H1 (cell line): ENCODE measurements at regions not wholly inside any gene's neighbourhood (a gene's known extent, or its start where the extent isn't known, plus 50 kb on each side); places are given as distances from the start of the nearest gene placed in this dataset.

Source experiments
- CTCF ChIA-PET: fragments of 300-600 bp; sonication (Branson Sonifier 250); formaldehyde crosslinking; loops from one replicate; lab custom pipeline; 2021; ENCODE audit not compliant: partially characterized antibody; lab: Charles Lee
- POLR2A ChIA-PET: fragments of 300-600 bp; sonication (Branson Sonifier 250); formaldehyde crosslinking; loops from one replicate; lab custom pipeline; 2021; ENCODE audit warnings: inconsistent platforms; ENCODE audit not compliant: partially characterized antibody; lab: Charles Lee
- DNase-seq, 2 experiments: peaks; one replicate each; pipeline versions ENCODE4 v3.0.0 to v3.0.0-alpha.2; 2010 to 2022; ENCODE audit warnings: low spot score in 2 of 2, low read depth in 1 of 2, mixed read lengths in 1 of 2
- FAIRE-seq: peaks from 2 replicates; lab custom pipeline; 2011; peaks lifted over from hg19 to GRCh38; lab: Jason Lieb, UNC
- H2AFZ ChIP-seq: 2 replicates; pipeline ENCODE4 v1.8.1; 2012; ENCODE audit warnings: low read length, inconsistent platforms
- H2AK5ac ChIP-seq: 2 replicates; pipeline ENCODE4 v1.6.1; 2013; ENCODE audit warnings: low read depth, low read length
- H2BK120ac ChIP-seq: replicated peaks from 2 replicates; pipeline ENCODE3; 2013; ENCODE audit warnings: low read depth, low read length, inconsistent platforms
- H2BK12ac ChIP-seq: 2 replicates; pipeline ENCODE4 v1.6.1; 2013; ENCODE audit warnings: low read depth, low read length
- H2BK15ac ChIP-seq: 2 replicates; pipeline ENCODE4 v1.6.1; 2013; ENCODE audit warnings: low read length
- H2BK20ac ChIP-seq: 2 replicates; pipeline ENCODE4 v1.6.1; 2013; ENCODE audit warnings: low read length
- H2BK5ac ChIP-seq: 2 replicates; pipeline ENCODE4 v1.6.1; 2013; ENCODE audit warnings: low read depth, low read length
- H3K14ac ChIP-seq: 2 replicates; pipeline ENCODE4 v1.6.1; 2013; ENCODE audit warnings: inconsistent platforms; ENCODE audit not compliant: insufficient read length
- H3K18ac ChIP-seq: 2 replicates; pipeline ENCODE4 v1.6.1; 2013; ENCODE audit warnings: low read length; ENCODE audit errors: extremely low read depth
- H3K23ac ChIP-seq: 2 replicates; pipeline ENCODE4 v1.6.1; 2013; ENCODE audit warnings: inconsistent platforms; ENCODE audit not compliant: insufficient read length
- H3K23me2 ChIP-seq: 2 replicates; pipeline ENCODE4 v1.6.1; 2013; ENCODE audit warnings: low read depth, low read length
- H3K27ac ChIP-seq: 2 replicates; pipeline ENCODE4 v1.6.1; 2011; ENCODE audit warnings: low read depth, low read length, inconsistent platforms
- H3K27me3 ChIP-seq, 4 experiments: replicated peaks in 1 of 4; 1 replicate in 1 of 4; 2 replicates in 3 of 4; pipeline versions ENCODE4 v1.6.1 to v1.8.1; 2011 to 2013; ENCODE audit warnings: low read length in 3 of 4, mild to moderate bottlenecking in 3 of 4, inconsistent platforms in 2 of 4, mixed read lengths in 2 of 4, moderate library complexity in 1 of 4; ENCODE audit not compliant: control insufficient read depth in 3 of 4, insufficient read depth in 3 of 4; ENCODE audit errors: extremely low read depth in 1 of 4
- H3K36me3 ChIP-seq, 4 experiments: 2 replicates each; pipeline versions ENCODE4 v1.6.1 to v1.8.1; 2011 to 2013; ENCODE audit warnings: mild to moderate bottlenecking in 4 of 4, low read length in 3 of 4, moderate library complexity in 2 of 4, control low read depth in 1 of 4, inconsistent platforms in 1 of 4; ENCODE audit not compliant: insufficient read depth in 4 of 4, control insufficient read depth in 2 of 4
- H3K4ac ChIP-seq: replicated peaks from 2 replicates; pipeline ENCODE3; 2013; ENCODE audit warnings: low read length, low read depth, mixed read lengths, inconsistent platforms; ENCODE audit not compliant: insufficient read length
- H3K4me1 ChIP-seq, 4 experiments: replicated peaks in 1 of 4; 1 replicate in 1 of 4; 2 replicates in 3 of 4; pipeline versions ENCODE4 v1.6.1 to v1.8.1; 2011 to 2013; ENCODE audit warnings: low read length in 3 of 4, inconsistent platforms in 2 of 4, mixed read lengths in 1 of 4; ENCODE audit not compliant: insufficient read depth in 4 of 4, control insufficient read depth in 3 of 4
- H3K4me2 ChIP-seq, 2 experiments: 2 replicates each; pipeline versions ENCODE4 v1.6.1 to v1.8.1; 2011 to 2013; ENCODE audit warnings: low read depth in 2 of 2, low read length in 2 of 2, control low read depth in 1 of 2, inconsistent platforms in 1 of 2, mild to moderate bottlenecking in 1 of 2; ENCODE audit not compliant: insufficient read depth in 1 of 2
- H3K4me3 ChIP-seq, 4 experiments: fragments of 200-600, 300-600 bp in 1 of 4; sonication (generic), shearing (Covaris generic), sonication (Bioruptor Twin) in 1 of 4; 2 replicates each; pipeline versions ENCODE4 v1.5.1 to v1.8.1; 2011 to 2016; ENCODE audit warnings: low read length in 4 of 4, low read depth in 3 of 4, control low read depth in 2 of 4, inconsistent platforms in 2 of 4, mild to moderate bottlenecking in 2 of 4, mixed read lengths in 1 of 4, moderate library complexity in 1 of 4; ENCODE audit not compliant: insufficient read depth in 2 of 4; ENCODE audit errors: extremely low read depth in 1 of 4
- H3K56ac ChIP-seq: replicated peaks from 2 replicates; pipeline ENCODE3; 2013; ENCODE audit warnings: low read depth, mild to moderate bottlenecking, mixed read lengths, low read length, inconsistent platforms; ENCODE audit not compliant: insufficient read length
- H3K79me1 ChIP-seq: 2 replicates; pipeline ENCODE4 v1.6.1; 2013; ENCODE audit warnings: low read depth, low read length, control low read depth
- H3K79me2 ChIP-seq, 2 experiments: 2 replicates each; pipeline versions ENCODE4 v1.6.1 to v1.8.1; 2012 to 2013; ENCODE audit warnings: low read length in 2 of 2, mild to moderate bottlenecking in 2 of 2, inconsistent platforms in 1 of 2; ENCODE audit not compliant: insufficient read depth in 2 of 2, control insufficient read depth in 1 of 2
- H3K9ac ChIP-seq, 4 experiments: replicated peaks in 1 of 4; 1 replicate in 1 of 4; 2 replicates in 3 of 4; pipeline versions ENCODE4 v1.6.1 to v1.8.1; 2011 to 2013; ENCODE audit warnings: low read depth in 3 of 4, low read length in 3 of 4, control low read depth in 2 of 4, mild to moderate bottlenecking in 2 of 4, moderate library complexity in 2 of 4, inconsistent platforms in 1 of 4; ENCODE audit errors: extremely low read depth in 1 of 4
- H3K9me3 ChIP-seq, 2 experiments: 2 replicates each; pipeline versions ENCODE4 v1.6.1 to v1.8.1; 2012 to 2013; ENCODE audit warnings: mild to moderate bottlenecking in 2 of 2, moderate library complexity in 2 of 2, control low read depth in 1 of 2, inconsistent platforms in 1 of 2, low read depth in 1 of 2, low read length in 1 of 2, mixed read lengths in 1 of 2; ENCODE audit not compliant: insufficient read depth in 2 of 2
- H4K20me1 ChIP-seq, 2 experiments: replicated peaks in 1 of 2; 2 replicates each; pipeline versions ENCODE3 to v1.8.1; 2011 to 2013; ENCODE audit warnings: inconsistent platforms in 2 of 2, low read length in 2 of 2, mild to moderate bottlenecking in 1 of 2; ENCODE audit not compliant: insufficient read depth in 2 of 2, control insufficient read depth in 1 of 2
- H4K5ac ChIP-seq: 2 replicates; pipeline ENCODE4 v1.6.1; 2013; ENCODE audit warnings: low read length, low read depth, mixed read lengths, inconsistent platforms; ENCODE audit not compliant: insufficient read length
- H4K8ac ChIP-seq: 2 replicates; pipeline ENCODE4 v1.8.0; 2013; ENCODE audit warnings: mild to moderate bottlenecking, moderate library complexity, low read length, inconsistent platforms; ENCODE audit not compliant: insufficient read depth; ENCODE audit errors: extremely low read depth
- H4K91ac ChIP-seq: replicated peaks from 2 replicates; pipeline ENCODE3; 2013; ENCODE audit warnings: low read length, mixed read lengths, inconsistent platforms; ENCODE audit not compliant: insufficient read length
- CEBPB ChIP-seq: IDR thresholded peaks from 2 replicates; pipeline ENCODE4 v1.6.1; 2012; ENCODE audit warnings: low read depth, low read length
- CHD2 ChIP-seq: IDR thresholded peaks from 2 replicates; pipeline ENCODE4 v1.6.1; 2012; ENCODE audit warnings: low read length, improper control_type of control experiment
- E2F6 ChIP-seq: IDR thresholded peaks from 2 replicates; pipeline ENCODE4 v1.6.1; 2012; ENCODE audit warnings: inconsistent platforms
- EGR1 ChIP-seq: IDR thresholded peaks from 2 replicates; pipeline ENCODE4 v1.6.1; 2011; ENCODE audit warnings: low read depth, low read length, borderline replicate concordance
- GABPA ChIP-seq: IDR thresholded peaks from 2 replicates; pipeline ENCODE4 v1.6.1; 2011; ENCODE audit warnings: mild to moderate bottlenecking, low read length, moderate library complexity, borderline replicate concordance; ENCODE audit not compliant: insufficient read depth
- HDAC2 ChIP-seq, 2 experiments: fragments of 300-600 bp in 1 of 2; sonication (generic) in 1 of 2; IDR thresholded peaks; 2 replicates each; pipeline ENCODE4 v1.6.1; 2011 to 2012; ENCODE audit warnings: low read depth in 2 of 2, low read length in 2 of 2, mild to moderate bottlenecking in 2 of 2, moderate library complexity in 2 of 2, borderline replicate concordance in 1 of 2, inconsistent platforms in 1 of 2
- JUND ChIP-seq: IDR thresholded peaks from 2 replicates; pipeline ENCODE4 v1.6.1; 2011; ENCODE audit warnings: mild to moderate bottlenecking, improper control_type of control experiment, low read length
- KDM5A ChIP-seq: fragments of 200-600 bp; IDR thresholded peaks from 2 replicates; pipeline ENCODE4 v1.7.1; 2012; ENCODE audit warnings: mild to moderate bottlenecking, low read length, inconsistent platforms, mixed read lengths
- NRF1 ChIP-seq: IDR thresholded peaks from 2 replicates; pipeline ENCODE4 v1.6.1; 2011; ENCODE audit warnings: mild to moderate bottlenecking, low read depth, low read length, improper control_type of control experiment
- RNF2 ChIP-seq: fragments of 200-900, 300-1000 bp; sonication (generic); IDR thresholded peaks from 2 replicates; pipeline ENCODE4 v1.7.1; 2016; ENCODE audit warnings: borderline replicate concordance, low read depth, mild to moderate bottlenecking, antibody characterized with exemption, low read length; ENCODE audit not compliant: poor library complexity, severe bottlenecking; ENCODE audit errors: missing control alignments
- SRF ChIP-seq: IDR thresholded peaks from 2 replicates; pipeline ENCODE4 v1.6.1; 2011; ENCODE audit warnings: mild to moderate bottlenecking, low read depth, low read length, moderate library complexity
- TAF1 ChIP-seq: IDR thresholded peaks from 2 replicates; pipeline ENCODE4 v1.6.1; 2011; ENCODE audit warnings: mild to moderate bottlenecking, low read depth, low read length
- TAF7 ChIP-seq: optimal IDR thresholded peaks from 2 replicates; pipeline ENCODE3; 2011; ENCODE audit warnings: low read depth, mild to moderate bottlenecking, inconsistent platforms, low read length, moderate library complexity, borderline replicate concordance
- TCF12 ChIP-seq: IDR thresholded peaks from 2 replicates; pipeline ENCODE4 v1.6.1; 2011; ENCODE audit warnings: low read depth, mild to moderate bottlenecking, low read length
- WGBS, 2 experiments: shearing (Covaris generic) in 1 of 2; methylation state at CpG; one replicate each; pipeline versions ENCODE4 v1.1.6 to v1.1.7; 2013 to 2015; ENCODE audit warnings: low lambda C conversion rate in 2 of 2, mixed read lengths in 2 of 2, inconsistent platforms in 1 of 2, low coverage in 1 of 2, missing lambda C conversion rate in 1 of 2; ENCODE audit not compliant: insufficient replicate concordance in 2 of 2, insufficient coverage in 1 of 2, insufficient read length in 1 of 2; ENCODE audit errors: extremely low coverage in 1 of 2, missing lambda C conversion rate in 1 of 2; 5-methylcytosine and 5-hydroxymethylcytosine counted together

- WGBS, 2 experiments, result 100% methylated on average over 1 of the region's 1 CpG; no CpG with 5 or more reads in 1 of the 2 experiments
- POLR2A ChIA-PET, result no interaction called here
- TF ChIP-seq RNF2 (no peak), TCF12 (no peak), CEBPB (no peak), EGR1 (no peak), GABPA (no peak), CHD2 (no peak), NRF1 (no peak), TAF7 (no peak), KDM5A (no peak), TAF1 (no peak), HDAC2 (IDR thresholded peaks at IDR 0.05; ENCODE audit: borderline replicate concordance in 1 of 2, low read depth in 2 of 2, low read length in 2 of 2) (no peak), E2F6 (no peak), SRF (no peak), JUND (no peak)
Measured at GRCh38 chr13:59513686-59514085, 650.0 kb downstream of the DIAPH3 start.

More at GRCh38 chr13:59513686-59514085, 650.0 kb downstream of the DIAPH3 start:
- Histone ChIP-seq H3K18ac (no peak overlapping the region), H4K8ac (no peak overlapping the region), H3K56ac (no peak overlapping the region), H3K4me2 (no peak overlapping the region), H3K23ac (no peak overlapping the region), H3K9ac (no peak overlapping the region), H3K27ac (no peak overlapping the region), H2BK20ac (no peak overlapping the region), H2BK5ac (no peak overlapping the region), H2AK5ac (no peak overlapping the region), H3K9me3 (no peaks in the 10 kb centered on the region), H4K91ac (no peak overlapping the region), H3K27me3 (no peaks in the 10 kb centered on the region; a peak in 1 of 7 replicates), H3K14ac (no peak overlapping the region), H3K79me2 (no peaks in the 10 kb centered on the region), H3K4me1 (no peaks in the 10 kb centered on the region), H3K4ac (no peak overlapping the region), H4K5ac (no peak overlapping the region), H3K79me1 (no peaks in the 10 kb centered on the region), H3K36me3 (no peaks in the 10 kb centered on the region), H2BK120ac (no peak overlapping the region), H2AFZ (no peak overlapping the region), H2BK12ac (no peak overlapping the region), H4K20me1 (no peaks in the 10 kb centered on the region), H3K4me3 (no peak overlapping the region), H3K23me2 (no peaks in the 10 kb centered on the region), H2BK15ac (no peak overlapping the region)
- CTCF ChIA-PET, result interaction anchor here (0.7 to 1.6 kb wide), 2 partner anchors 17 to 150 kb away, joined by 3 to 7 read pairs; no protein-coding TSS in a partner anchor
- DNase-seq, result no peak
- FAIRE-seq, result no peak
